ENCODE measurements at regions not wholly inside any gene's neighbourhood (a gene's known extent, or its start where the extent isn't known, plus 50 kb on each side); places are given as distances from the start of the nearest gene placed in this dataset.

DNA sequence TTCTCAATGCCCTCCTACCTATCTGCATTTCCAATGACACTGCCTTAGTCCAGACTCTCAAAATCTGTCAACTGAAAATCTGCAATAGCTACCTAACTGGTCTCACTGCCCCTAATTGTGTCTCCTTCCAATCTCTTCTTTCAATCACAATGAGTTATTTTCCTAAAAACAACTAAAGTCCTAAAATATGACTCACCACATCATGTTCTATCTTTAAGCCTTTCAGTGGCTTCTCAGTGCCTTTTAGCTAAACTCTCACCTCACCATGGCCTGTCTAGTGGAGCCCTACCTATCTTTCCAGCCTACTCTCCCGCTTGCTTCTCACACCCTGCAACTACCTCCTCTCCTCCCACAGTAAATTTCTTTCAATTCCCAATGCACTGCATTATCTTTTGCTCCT, 220.9 kb upstream of the PKDCC start:
- H3K4me3 ChIP-seq (ENCODE audit: low read length in 2 of 2) = no peak overlapping the region
- DNase-seq = no peak
- POLR2A ChIA-PET (ENCODE audit: partially characterized antibody) = no interaction called here
- peaks cover 0 to 5% (median 0%) of the 10 kb centered on the region in 8 donors for H3K9me3 Mint-ChIP-seq
- H3K27ac ChIP-seq (ENCODE audit: low read depth, low read length) = no peak overlapping the region
- no peak overlapping the region for H3K27ac Mint-ChIP-seq
- intact Hi-C loops (cut with micrococcal nuclease) = no loop called here
- CTCF ChIA-PET (ENCODE audit: partially characterized antibody) = interaction anchor here (1.7 kb wide), 1 partner anchor 13 kb away, joined by 4 read pairs; no protein-coding TSS in a partner anchor
- no peak overlapping the region for H3K4me3 Mint-ChIP-seq
- no peaks in the 10 kb centered on the region for H3K9me3 ChIP-seq (ENCODE audit: control insufficient read depth in 1 of 2, low read length in 2 of 2)
- peaks cover 19 to 21% of the 10 kb centered on the region in 2 donors for H3K27me3 Mint-ChIP-seq
- H3K27me3 ChIP-seq (ENCODE audit: insufficient read depth, low read length) = peaks cover 9% of the 10 kb centered on the region
- H3K36me3 ChIP-seq (ENCODE audit: insufficient read depth, low read length) = no peaks in the 10 kb centered on the region
- H3K4me1 ChIP-seq (ENCODE audit: insufficient read depth, low read length) = no peaks in the 10 kb centered on the region
- H3K4me1 Mint-ChIP-seq = no peaks in the 10 kb centered on the region
- no peaks in the 10 kb centered on the region for H3K36me3 Mint-ChIP-seq

DNA sequence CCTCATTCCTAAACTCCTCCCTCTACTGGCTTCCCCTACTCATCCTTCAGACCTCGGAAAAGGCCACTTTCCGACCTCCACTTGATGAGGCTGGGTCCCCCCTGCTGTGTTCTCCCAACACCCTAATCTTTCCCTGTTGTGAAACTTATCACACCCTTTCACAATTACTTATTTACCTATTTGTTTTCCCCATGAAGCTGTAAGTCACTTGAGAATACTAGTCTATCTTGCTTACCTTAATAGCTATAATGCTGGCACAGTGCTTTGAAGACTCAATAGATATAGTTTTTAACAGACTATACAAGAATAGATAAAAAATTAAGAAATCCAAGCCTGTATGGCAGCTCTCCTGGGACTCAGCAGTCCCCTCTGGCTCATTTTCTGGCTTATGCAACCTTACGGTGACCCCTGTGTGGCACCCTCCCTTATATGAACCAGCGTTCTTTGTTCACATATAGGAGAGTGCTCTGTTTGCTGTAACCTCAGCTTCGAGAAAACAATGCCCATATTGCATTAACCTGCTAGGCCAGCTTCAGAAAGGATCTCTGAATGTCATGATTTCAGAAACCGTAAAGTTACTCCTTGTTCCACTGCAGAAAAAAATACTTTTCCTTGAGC, 220.4 kb upstream of the PKDCC start:
- peaks cover 0 to 5% (median 0%) of the 10 kb centered on the region in 8 donors for H3K9me3 Mint-ChIP-seq
- CTCF ChIA-PET (ENCODE audit: partially characterized antibody) = interaction anchor here (1.7 kb wide), 1 partner anchor 13 kb away, joined by 4 read pairs; no protein-coding TSS in a partner anchor
- no peaks in the 10 kb centered on the region for H3K4me1 Mint-ChIP-seq

DNA sequence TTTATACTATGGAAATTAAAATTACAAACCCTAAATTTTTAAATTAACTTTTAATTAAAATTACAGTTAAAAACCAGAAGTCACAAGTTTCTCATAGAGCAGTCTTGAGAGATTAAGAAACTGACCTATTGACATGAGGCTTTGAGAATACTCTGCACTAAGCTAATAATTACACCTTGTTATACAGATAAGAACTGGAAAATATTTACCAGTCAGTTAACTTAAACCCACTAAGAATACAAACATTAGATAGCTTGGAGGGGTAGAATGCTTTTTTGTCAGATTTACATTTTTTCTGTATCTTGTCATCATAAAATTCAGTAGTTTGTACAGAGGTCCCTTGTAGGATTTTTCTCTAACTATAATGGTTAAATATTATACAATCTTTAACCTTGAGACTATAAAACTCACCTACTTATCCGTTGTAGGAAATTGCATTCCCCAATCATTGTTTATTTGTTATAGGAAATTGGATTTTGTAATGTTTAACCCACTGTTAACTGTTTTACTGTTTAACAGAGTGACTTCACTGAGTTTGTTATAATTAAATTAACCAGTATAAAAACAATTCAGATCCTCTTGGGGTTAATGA, 219.7 kb upstream of the PKDCC start:
- CTCF ChIA-PET (ENCODE audit: partially characterized antibody) = no interaction called here
- peaks cover 0 to 5% (median 0%) of the 10 kb centered on the region in 8 donors for H3K9me3 Mint-ChIP-seq

More for the DNA sequence above, 220.4 kb upstream of the PKDCC start:
- Histone ChIP-seq H3K36me3 (ENCODE audit: insufficient read depth, low read length) (no peaks in the 10 kb centered on the region), H3K9me3 (ENCODE audit: control insufficient read depth in 1 of 2, low read length in 2 of 2) (no peaks in the 10 kb centered on the region), H3K27ac (ENCODE audit: low read depth, low read length) (no peak overlapping the region), H3K27me3 (ENCODE audit: insufficient read depth, low read length) (peaks cover 9% of the 10 kb centered on the region), H3K4me1 (ENCODE audit: insufficient read depth, low read length) (no peaks in the 10 kb centered on the region), H3K4me3 (ENCODE audit: low read length in 2 of 2) (no peak overlapping the region)
- no peaks in the 10 kb centered on the region for H3K36me3 Mint-ChIP-seq
- DNase-seq = no peak
- intact Hi-C loops (cut with micrococcal nuclease) = no loop called here
- no peak overlapping the region for H3K27ac Mint-ChIP-seq
- no peak overlapping the region for H3K4me3 Mint-ChIP-seq
- POLR2A ChIA-PET (ENCODE audit: partially characterized antibody) = no interaction called here
- H3K27me3 Mint-ChIP-seq = peaks cover 15 to 21% of the 10 kb centered on the region in 2 donors

DNA sequence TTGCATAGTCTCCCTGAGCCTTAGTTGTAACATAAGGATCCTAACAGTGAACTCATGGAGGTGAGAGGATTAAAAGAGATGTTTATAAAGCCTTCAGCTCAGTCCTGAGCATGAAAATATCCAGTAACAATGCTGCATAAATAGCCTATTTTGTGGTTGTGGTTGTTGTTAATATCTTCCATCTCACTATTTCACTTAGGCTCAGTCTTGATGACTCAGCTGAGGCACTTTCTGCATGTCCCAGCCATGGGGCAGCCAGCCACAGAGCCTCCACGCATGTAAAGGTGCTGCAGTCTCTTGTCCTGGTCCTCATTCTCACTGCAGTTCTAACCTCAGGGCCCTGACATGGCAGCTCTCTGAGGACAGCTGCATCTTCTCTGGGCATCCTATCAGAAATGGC, 218.8 kb upstream of the PKDCC start:
- Mint-ChIP-seq H3K36me3 (no peaks in the 10 kb centered on the region), H3K27ac (no peak overlapping the region), H3K27me3 (peaks cover 13 to 26% of the 10 kb centered on the region in 2 donors), H3K4me1 (no peaks in the 10 kb centered on the region), H3K4me3 (no peak overlapping the region), H3K9me3 (peaks cover 0 to 3% (median 0%) of the 10 kb centered on the region in 8 donors)
- Histone ChIP-seq H3K27ac (ENCODE audit: low read depth, low read length) (no peak overlapping the region), H3K4me3 (ENCODE audit: low read length in 2 of 2) (no peak overlapping the region), H3K36me3 (ENCODE audit: insufficient read depth, low read length) (no peaks in the 10 kb centered on the region), H3K9me3 (ENCODE audit: control insufficient read depth in 1 of 2, low read length in 2 of 2) (no peaks in the 10 kb centered on the region), H3K27me3 (ENCODE audit: insufficient read depth, low read length) (peaks cover 9% of the 10 kb centered on the region), H3K4me1 (ENCODE audit: insufficient read depth, low read length) (no peaks in the 10 kb centered on the region)
- ChIA-PET POLR2A (ENCODE audit: partially characterized antibody) (no interaction called here), CTCF (ENCODE audit: partially characterized antibody) (interaction anchor here (1.4 kb wide), 1 partner anchor 12 kb away, joined by 3 read pairs; no protein-coding TSS in a partner anchor)
- no peak for DNase-seq
- intact Hi-C loops (cut with micrococcal nuclease) = no loop called here

More for the DNA sequence above, 219.7 kb upstream of the PKDCC start:
- no peaks in the 10 kb centered on the region for H3K9me3 ChIP-seq (ENCODE audit: control insufficient read depth in 1 of 2, low read length in 2 of 2)
- Mint-ChIP-seq H3K4me3 (no peak overlapping the region), H3K36me3 (no peaks in the 10 kb centered on the region), H3K27me3 (peaks cover 13 to 23% of the 10 kb centered on the region in 2 donors), H3K4me1 (no peaks in the 10 kb centered on the region), H3K27ac (no peak overlapping the region)
- intact Hi-C loops (cut with micrococcal nuclease) = no loop called here
- no peaks in the 10 kb centered on the region for H3K4me1 ChIP-seq (ENCODE audit: insufficient read depth, low read length)
- POLR2A ChIA-PET (ENCODE audit: partially characterized antibody) = no interaction called here
- H3K36me3 ChIP-seq (ENCODE audit: insufficient read depth, low read length) = no peaks in the 10 kb centered on the region
- no peak overlapping the region for H3K4me3 ChIP-seq (ENCODE audit: low read length in 2 of 2)
- no peak for DNase-seq
- peaks cover 9% of the 10 kb centered on the region for H3K27me3 ChIP-seq (ENCODE audit: insufficient read depth, low read length)
- H3K27ac ChIP-seq (ENCODE audit: low read depth, low read length) = no peak overlapping the region

DNA sequence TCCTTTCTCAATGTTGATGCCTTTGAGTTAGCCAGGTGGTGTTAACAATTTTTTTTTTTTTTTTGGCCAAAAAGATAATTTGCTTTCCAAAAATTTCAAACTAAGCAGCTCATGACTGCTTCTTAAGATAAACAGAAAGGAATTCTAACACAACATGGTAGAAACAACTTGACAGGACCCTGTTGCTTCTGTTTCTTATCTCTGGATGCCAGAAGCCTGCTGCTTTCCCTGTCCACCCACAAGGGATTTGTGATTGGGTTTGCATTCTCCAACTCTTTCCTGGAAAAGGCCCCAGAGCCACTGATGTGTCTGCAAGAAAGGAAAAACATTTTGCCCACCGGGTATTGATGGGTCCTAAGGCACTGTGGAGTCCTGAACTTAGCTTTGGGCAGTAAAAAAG, 217.2 kb upstream of the PKDCC start:
- Mint-ChIP-seq H3K9me3 (peaks cover 0 to 3% (median 0%) of the 10 kb centered on the region in 8 donors), H3K27ac (no peak overlapping the region), H3K27me3 (peaks cover 23 to 39% of the 10 kb centered on the region in 2 donors), H3K4me3 (no peak overlapping the region), H3K36me3 (no peaks in the 10 kb centered on the region), H3K4me1 (no peaks in the 10 kb centered on the region)
- Histone ChIP-seq H3K27me3 (ENCODE audit: insufficient read depth, low read length) (peaks cover 9% of the 10 kb centered on the region), H3K4me3 (ENCODE audit: low read length in 2 of 2) (no peak overlapping the region), H3K4me1 (ENCODE audit: insufficient read depth, low read length) (no peaks in the 10 kb centered on the region), H3K9me3 (ENCODE audit: control insufficient read depth in 1 of 2, low read length in 2 of 2) (no peaks in the 10 kb centered on the region), H3K27ac (ENCODE audit: low read depth, low read length) (no peak overlapping the region), H3K36me3 (ENCODE audit: insufficient read depth, low read length) (no peaks in the 10 kb centered on the region)
- intact Hi-C loops (cut with micrococcal nuclease) = no loop called here
- POLR2A ChIA-PET (ENCODE audit: partially characterized antibody) = no interaction called here
- DNase-seq = no peak
- CTCF ChIA-PET (ENCODE audit: partially characterized antibody) = interaction anchor here (1.4 kb wide), 1 partner anchor 10 kb away, joined by 3 read pairs; no protein-coding TSS in a partner anchor

DNA sequence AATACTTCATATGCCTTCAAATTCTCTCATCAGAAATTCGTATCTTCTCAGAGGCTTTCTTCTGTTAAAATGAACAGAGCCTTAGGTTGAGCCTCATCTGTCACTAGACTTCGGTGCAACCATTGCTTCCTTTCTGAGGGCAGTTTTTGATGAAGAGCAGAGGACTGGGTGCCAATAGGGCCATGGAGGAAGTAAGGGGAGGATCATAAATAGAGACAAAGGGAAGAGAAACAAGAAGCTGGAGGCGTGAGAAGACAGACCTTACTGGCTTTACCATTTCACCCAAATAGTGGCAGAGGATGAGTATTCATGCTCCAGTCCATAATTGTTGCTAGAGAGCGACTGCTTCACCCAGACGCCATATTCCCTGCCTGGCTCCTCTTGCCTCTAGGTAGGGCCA, 215.6 kb upstream of the PKDCC start:
- H3K4me1 ChIP-seq (ENCODE audit: insufficient read depth, low read length) = no peaks in the 10 kb centered on the region
- no peak overlapping the region for H3K27ac Mint-ChIP-seq
- no peak overlapping the region for H3K4me3 ChIP-seq (ENCODE audit: low read length in 2 of 2)
- ChIA-PET POLR2A (ENCODE audit: partially characterized antibody) (no interaction called here), CTCF (ENCODE audit: partially characterized antibody) (no interaction called here)
- no peaks in the 10 kb centered on the region for H3K4me1 Mint-ChIP-seq
- H3K9me3 Mint-ChIP-seq = peaks cover 0 to 3% (median 0%) of the 10 kb centered on the region in 8 donors
- peaks cover 28 to 39% of the 10 kb centered on the region in 2 donors for H3K27me3 Mint-ChIP-seq
- DNase-seq = no peak
- no peaks in the 10 kb centered on the region for H3K9me3 ChIP-seq (ENCODE audit: control insufficient read depth in 1 of 2, low read length in 2 of 2)
- intact Hi-C loops (cut with micrococcal nuclease) = no loop called here
- no peaks in the 10 kb centered on the region for H3K36me3 ChIP-seq (ENCODE audit: insufficient read depth, low read length)
- no peak overlapping the region for H3K4me3 Mint-ChIP-seq
- H3K27ac ChIP-seq (ENCODE audit: low read depth, low read length) = no peak overlapping the region
- no peaks in the 10 kb centered on the region for H3K36me3 Mint-ChIP-seq
- H3K27me3 ChIP-seq (ENCODE audit: insufficient read depth, low read length) = peaks cover 9% of the 10 kb centered on the region

DNA sequence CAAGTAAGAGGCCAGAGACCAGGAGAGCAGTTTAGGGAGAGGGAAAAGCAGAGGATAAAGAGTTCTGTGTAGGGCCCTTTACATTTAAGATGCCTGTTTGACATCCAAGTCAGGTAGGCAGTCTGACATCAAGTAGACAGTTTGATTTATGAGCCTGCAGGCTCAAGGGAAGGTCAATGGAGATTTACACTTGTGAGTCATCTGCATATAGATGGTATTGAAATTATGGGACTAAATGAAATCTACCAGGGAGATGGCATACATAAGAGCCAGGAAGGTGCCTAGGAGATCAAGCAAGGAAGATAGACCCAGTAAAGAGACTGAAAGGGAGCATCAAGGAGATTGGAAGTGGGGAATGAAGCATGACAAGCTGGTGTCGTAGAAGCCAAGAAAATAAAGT, 212.4 kb upstream of the PKDCC start:
- Mint-ChIP-seq H3K4me3 (no peak overlapping the region), H3K9me3 (peaks cover 0 to 5% (median 0%) of the 10 kb centered on the region in 8 donors), H3K27ac (no peak overlapping the region), H3K4me1 (peaks cover 0 to 2% (median under 1%) of the 10 kb centered on the region in 4 donors), H3K36me3 (no peaks in the 10 kb centered on the region), H3K27me3 (peaks cover 22 to 33% of the 10 kb centered on the region in 2 donors)
- Histone ChIP-seq H3K4me1 (ENCODE audit: insufficient read depth, low read length) (peaks cover 2% of the 10 kb centered on the region), H3K27ac (ENCODE audit: low read depth, low read length) (no peak overlapping the region), H3K36me3 (ENCODE audit: insufficient read depth, low read length) (no peaks in the 10 kb centered on the region), H3K4me3 (ENCODE audit: low read length in 2 of 2) (no peak overlapping the region), H3K9me3 (ENCODE audit: control insufficient read depth in 1 of 2, low read length in 2 of 2) (no peaks in the 10 kb centered on the region), H3K27me3 (ENCODE audit: insufficient read depth, low read length) (peaks cover 8% of the 10 kb centered on the region)
- no peak for DNase-seq
- ChIA-PET CTCF (ENCODE audit: partially characterized antibody) (interaction anchor here (1.1 kb wide), 1 partner anchor 249 kb away, joined by 3 read pairs; no protein-coding TSS in a partner anchor), POLR2A (ENCODE audit: partially characterized antibody) (no interaction called here)
- intact Hi-C loops (cut with micrococcal nuclease) = no loop called here

All from CD4-positive, alpha-beta memory T cell (primary cell).